HG03439 (cell line): ENCODE measurements at regions not wholly inside any gene's neighbourhood (a gene's known extent, or its start where the extent isn't known, plus 50 kb on each side); places are given as distances from the start of the nearest gene placed in this dataset.
A peak's percentile ranks its signal among the peaks of the same experiment; 100 is the strongest.

ENCODE experiments used
- ATAC-seq: cut with Tn5 transposase; IDR thresholded peaks from one replicate; pipeline ENCODE4 v1.9.1; 2021; ENCODE audit warnings: mild to moderate bottlenecking, moderate library complexity; ENCODE audit not compliant: unreplicated experiment

GRCh38 chr9:129275626-129276247 is 97.7 kb upstream of the IER5L start:
- ATAC-seq, result no peak

GRCh38 chr9:129273941-129274684 is 96.1 kb upstream of the IER5L start:
- ATAC-seq, result no peak

DNA sequence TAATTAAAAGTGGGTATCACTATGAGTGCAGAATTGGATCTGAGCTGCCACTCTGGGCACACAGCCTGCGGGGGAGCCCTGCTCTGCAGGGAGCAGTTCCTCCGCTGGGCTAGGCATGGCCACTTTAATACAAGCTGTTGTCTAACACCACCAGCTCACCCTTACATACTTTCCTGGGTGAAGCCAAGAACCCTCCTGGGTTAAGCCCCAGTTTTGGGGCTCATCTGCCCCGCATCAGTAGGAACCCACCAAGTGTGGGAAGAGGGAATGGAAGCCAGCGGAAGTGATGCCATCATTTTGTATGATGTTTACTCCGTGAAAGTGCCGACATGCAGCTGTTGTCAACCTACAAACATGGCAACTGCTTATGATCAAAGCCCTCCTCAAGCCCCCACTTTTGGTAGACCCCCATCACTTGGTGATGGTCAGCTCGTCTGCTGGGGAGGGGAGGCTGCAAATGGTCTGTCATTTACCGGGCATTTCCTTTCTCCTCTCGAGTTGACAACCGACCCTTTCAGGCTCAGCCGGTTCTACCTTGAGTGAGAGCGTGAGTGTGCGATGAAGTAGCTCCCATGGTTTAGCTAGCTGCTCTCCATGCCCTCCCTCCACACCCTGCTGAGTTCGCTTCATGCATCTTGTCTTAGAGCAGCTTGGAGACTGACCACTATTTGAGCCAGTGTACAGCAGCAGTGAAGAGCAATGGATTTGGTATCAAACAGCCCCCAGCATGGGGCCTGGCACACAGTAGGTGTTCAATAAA is 95.3 kb upstream of the IER5L start:
- ATAC-seq, result no peak

- ATAC-seq, result no peak
Observed at GRCh38 chr9:129272348-129273025, 94.4 kb upstream of the IER5L start.

GRCh38 chr9:129270903-129271431 is 92.9 kb upstream of the IER5L start:
- peak; percentile 46 for ATAC-seq

DNA sequence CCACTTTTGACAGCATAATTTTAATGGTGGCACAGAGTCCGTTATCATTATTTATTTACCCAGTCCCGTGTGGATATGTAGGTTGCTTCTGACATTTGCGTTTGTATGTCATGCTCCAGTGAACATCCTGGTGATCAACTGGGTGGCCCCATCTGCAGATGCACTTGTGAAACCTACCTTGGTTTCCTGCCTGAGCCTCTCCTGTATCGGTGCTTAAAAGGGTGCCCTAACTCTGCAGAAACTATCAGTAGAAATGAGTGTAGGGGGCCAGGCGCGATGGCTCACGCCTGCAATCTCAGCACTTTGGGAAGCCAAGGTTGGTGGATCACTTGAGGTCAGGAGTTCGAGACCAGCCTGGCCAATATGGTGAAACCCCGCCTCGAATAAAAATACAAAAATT is 92.1 kb upstream of the IER5L start:
- peak; percentile 57 for ATAC-seq

GRCh38 chr9:129267141-129267540 is 89.1 kb upstream of the IER5L start:
- ATAC-seq, result no peak

- no peak for ATAC-seq
Observed at GRCh38 chr9:129266536-129266935, 88.5 kb upstream of the IER5L start.

- no peak for ATAC-seq
Observed at GRCh38 chr9:129264388-129264787, 86.3 kb upstream of the IER5L start.

GRCh38 chr9:129263836-129264235 is 85.8 kb upstream of the IER5L start:
- no peak for ATAC-seq

GRCh38 chr9:129262261-129262660 is 84.2 kb upstream of the IER5L start:
- no peak for ATAC-seq

- ATAC-seq, result no peak
Observed at GRCh38 chr9:129259375-129259774, 81.3 kb upstream of the IER5L start.

- no peak for ATAC-seq
Observed at GRCh38 chr9:129258823-129259301, 80.8 kb upstream of the IER5L start.

GRCh38 chr9:129258124-129258822 is 80.2 kb upstream of the IER5L start:
- ATAC-seq, result no peak

DNA sequence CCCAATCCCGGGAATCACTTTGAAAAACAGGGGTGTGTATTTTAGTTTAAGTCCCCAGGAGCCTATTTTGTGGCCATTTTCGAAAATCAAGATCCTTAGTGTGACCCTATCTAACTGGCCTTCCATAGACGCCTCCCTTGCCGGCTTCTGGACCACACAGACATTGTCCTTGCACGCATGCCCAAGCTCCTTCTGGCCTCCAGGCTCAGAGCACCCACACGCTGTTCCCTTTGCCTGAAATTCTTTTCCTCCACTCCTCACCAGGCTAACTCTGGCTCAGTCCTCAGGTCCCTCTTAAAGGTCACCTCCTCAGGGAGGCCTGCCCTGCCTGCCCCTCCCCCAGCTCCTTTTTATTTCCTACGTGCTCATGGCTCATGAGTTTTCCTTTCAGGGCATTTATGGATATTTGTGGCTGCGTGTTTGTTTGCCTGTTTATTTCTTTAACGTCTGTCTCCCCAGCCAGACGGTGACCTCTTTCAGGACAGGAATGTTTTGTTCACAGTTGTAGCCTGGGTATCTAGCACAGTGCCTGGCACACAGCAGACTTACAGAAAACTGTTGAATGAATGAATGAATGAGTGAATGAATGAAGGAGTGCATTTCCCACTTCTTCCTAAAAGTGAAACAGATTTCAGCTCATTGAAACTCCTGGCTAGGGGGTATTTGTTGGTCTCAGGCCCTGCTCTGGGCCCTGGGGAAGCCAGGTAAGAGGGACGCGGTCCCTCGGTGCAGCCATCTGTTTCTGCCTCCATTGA is 79.1 kb upstream of the IER5L start:
- ATAC-seq, result no peak

DNA sequence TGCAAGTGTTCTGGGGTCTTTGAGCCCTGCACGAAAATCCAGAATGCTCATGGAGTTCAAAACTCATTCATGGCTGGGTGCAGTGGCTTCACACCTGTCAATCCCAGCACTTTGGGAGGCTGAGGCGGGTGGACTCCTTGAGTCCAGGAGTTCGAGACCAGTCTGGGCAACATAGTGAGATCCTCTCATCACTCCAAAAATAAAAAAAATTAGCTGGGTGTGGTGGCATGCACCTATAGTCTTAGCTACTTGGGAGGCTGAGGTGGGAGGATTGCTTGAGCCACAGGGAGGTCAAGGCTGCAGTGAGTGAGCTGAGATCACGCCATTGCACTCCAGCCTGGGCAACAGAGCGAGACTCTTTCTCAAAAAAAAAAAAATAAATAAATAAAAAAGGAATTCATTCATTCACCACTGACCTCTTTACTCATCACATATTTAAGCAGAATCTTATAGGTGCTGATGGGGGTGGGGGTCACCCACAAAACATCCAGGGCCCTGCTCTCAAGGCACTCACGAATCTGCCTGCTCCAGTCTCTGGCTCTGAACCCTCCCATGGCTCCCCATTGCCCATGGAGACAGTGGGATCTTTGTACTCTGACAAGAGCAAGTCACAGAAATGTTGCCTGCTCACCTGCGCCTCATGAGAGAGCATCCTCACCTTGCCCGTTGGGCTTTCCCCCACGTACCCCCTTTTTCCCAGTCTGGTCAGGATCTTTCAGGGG is 76.7 kb upstream of the IER5L start:
- no peak for ATAC-seq

GRCh38 chr9:129253803-129254381 is 75.8 kb upstream of the IER5L start:
- no peak for ATAC-seq

GRCh38 chr9:129252937-129253802 is 75.1 kb upstream of the IER5L start:
- no peak for ATAC-seq
